Hematopoietic multipotent progenitor cell treated with erythropoietin and hydrocortisone succinate and interleukin-3 and kit ligand, for 8 days (in vitro differentiated cells): ENCODE measurements at regions not wholly inside any gene's neighbourhood (a gene's known extent, or its start where the extent isn't known, plus 50 kb on each side); places are given as distances from the start of the nearest gene placed in this dataset.

Experiments used
- DNase-seq: peaks from one replicate; pipeline ENCODE4 v3.0.0-alpha.2; 2015

DNA sequence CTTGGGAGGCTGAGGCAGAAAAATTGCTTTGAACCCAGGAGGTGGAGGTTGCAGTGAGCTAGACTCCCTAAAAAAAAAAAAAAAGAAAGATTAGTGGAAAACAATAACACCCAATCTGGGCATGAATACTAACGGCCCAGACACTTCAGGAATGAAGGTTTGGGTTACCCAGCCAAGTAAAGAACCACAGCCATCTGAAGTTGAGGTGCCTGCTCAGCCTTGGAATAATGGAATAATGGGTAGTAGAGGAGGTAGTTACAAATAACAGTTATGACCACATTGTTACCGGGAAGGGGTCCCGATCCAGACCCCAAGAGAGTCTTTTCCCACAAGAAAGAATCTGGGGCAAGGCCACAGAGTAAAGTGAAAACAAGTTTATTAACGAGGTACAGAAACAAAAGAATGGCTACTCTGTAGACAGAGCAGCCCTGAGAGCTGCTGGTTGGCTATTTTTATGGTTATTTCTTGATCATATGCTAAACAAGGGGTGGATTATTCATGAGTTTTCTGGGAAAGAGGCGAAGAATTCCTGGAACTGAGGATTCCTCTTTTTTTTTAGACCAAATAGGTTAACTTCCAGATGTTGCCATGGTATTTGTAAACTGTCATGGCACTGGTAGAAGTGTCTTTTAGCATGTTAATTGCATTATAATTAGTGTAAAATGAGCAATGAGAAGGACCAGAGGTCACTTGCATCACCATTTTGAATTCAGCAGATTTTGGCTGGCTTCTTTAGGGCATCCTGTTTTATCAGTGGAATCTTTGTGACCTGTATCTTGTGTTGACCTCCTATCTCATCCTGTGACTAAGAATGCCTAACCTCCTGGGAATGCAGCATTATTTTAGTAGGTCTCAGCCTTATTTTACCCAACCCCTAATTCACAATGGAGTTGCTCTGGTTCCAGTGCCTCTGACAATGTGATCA lies 96.2 kb upstream of the HAAO start:
- DNase-seq, result no peak

DNA sequence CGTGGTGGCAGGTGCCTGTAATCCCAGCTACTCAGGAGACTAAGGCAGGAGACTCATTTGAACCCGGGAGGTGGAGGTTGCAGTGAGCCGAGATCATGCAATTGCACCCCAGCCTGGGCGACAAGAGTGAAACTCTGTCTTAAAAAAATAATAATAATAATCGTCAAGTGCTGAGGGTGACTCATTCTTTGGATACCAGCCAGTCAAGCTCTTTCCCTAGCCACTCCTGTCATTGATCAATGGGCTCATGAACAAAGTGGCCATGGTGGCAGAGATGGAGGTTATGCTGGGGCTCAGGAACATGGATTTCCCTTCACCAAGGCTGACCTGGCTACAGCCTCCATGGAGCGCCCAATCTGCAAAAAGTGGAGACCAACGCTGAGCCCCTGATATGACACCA lies 94.5 kb upstream of the HAAO start:
- DNase-seq, result no peak

DNA sequence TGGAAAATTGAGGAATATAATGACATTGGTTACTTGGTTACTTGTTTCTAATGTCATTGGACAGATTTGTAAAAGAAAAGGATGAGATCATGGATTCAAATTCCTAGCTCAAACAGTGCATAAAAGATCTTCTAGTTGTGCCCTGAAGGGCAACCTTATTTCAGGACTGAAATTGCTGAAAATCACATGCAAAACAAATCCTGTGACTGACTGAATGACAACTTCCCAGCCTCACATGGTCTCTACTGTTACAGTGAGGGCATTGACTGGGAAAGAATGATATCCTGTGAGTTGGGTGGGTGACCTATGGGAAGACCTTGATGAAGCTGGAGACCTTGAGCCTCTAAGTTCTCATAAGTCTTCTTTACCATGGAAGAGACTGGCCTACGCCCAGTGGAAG lies 90.4 kb upstream of the HAAO start:
- DNase-seq, result no peak

DNA sequence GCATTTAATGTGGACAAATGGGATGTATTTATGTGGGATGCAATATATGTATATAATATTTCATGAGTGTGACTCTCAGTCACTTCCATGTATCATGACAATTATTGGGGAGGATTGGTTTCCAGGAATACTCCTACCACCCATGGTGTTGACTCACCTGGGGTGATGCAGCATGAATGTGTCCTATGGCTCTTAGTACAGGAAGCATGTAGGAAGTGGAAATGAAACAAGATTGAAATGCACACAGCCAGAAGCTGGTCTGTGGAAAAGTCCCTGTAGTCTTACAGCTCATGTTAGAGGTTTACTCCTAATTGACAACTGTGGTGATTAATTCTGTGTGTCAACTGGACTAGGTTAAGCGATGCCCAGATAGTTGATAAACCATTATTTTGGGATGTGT lies 89.3 kb upstream of the HAAO start:
- no peak for DNase-seq

DNA sequence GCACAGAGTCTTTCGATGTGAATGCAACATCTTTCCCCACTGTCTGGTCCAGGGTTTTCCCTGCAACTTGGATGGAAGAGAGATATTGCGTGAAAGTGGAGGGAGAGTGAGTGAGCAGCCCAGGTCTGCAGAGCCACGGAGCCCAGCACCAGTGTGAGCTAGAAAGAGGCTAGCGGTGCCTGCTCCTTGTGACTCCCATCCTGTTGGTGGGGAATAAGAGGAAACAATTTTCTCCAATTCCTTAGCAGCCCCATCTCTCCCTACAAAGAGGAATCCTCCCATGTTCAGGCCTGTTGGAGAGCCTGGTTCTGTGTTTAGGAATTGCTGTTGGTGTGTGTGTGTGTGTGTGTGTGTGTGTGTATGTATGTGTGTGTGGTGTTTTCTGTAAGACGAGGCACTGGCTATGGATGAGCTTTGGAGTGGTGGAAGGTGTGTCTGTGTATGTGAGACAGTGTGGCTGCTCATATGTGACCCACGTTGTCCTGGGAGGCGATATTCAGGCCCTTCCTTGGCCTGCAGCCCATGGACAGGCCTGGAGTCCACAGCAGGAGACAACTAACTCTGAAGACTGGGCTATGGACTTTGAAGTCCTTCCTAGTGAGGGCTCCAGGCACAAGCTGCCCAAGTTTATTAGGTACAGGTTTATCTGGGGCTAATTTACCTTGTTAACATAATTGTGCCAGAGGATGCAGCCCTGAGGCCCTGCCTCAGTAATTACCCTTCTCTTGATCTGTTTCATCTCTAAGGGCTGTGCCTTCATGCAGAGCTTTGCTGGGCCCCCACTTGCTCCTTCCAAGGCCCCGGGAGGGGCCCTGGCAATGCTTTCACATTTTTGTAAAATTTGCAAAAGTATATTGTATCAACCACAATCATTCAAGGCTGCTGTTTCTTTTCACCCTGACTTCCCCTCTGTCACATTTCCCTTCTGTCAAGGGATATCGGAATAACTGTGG lies 88.6 kb upstream of the HAAO start:
- DNase-seq, result no peak

DNA sequence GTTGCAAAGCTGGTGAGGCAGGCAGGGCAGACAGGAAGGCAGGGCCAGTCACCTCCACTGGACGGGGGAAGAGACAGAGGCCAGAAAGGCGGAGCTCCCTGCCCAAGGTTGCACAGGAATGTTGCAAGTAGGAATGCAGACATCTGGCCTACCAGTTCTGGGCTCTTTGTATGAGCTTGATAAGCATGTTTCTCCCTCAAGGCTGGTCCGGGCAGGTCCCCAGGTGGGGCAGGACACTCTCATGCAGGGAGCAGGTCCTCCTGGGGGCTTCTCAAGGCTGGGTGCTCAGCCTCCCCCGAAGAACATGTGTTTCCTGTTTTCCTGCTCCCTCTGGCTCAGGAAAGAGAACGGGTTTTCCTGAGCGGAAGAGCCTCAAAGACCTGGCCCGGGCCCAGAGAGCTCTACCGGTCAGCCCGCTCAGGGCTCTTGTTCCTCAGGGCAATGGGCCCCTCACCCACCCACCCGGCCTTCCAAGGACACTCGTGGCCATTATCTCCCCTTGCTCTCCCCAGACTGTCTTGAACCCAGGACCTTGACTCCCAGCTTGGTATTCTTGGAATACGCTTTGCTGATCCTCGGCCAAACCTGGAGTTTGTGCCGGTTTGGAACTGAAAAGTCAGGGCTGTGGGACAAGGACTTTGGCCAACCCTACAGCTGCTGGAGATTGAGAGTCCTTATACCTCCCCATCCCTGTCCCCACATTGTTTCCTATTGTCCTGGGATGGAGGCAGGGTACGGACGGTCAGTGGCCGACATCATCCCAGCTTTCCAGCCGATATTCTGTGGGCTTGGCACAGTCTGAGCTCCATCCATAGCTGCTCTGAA lies 87.7 kb upstream of the HAAO start:
- no peak for DNase-seq

DNA sequence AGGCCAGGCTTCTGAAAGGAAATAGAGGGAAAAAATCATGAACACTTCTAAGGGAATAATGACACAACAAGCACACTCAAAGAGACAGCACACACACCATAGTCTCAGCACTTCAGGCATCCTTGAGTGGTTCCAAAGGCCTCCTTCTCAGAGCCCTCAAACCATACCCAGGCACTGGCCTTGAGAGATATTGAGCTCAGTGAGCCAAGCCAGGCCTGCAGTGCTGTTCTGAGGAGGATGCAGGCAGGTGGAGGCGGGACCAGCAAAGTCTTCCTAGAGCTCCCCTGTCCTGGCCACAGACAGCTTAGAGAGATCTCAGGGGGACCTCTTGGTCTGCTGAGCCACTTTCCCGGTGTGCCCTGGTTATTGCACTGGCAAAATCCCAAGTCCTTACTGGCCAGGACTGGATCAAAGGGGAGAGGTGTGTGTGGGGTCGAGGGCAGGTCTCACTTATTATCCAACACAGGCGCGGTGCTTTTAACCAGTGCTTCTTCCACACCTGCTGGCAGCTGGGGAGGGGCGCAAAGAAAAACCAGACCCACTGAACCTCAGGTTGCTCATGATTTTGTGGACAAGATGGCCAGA lies 86.8 kb upstream of the HAAO start:
- DNase-seq, result no peak

DNA sequence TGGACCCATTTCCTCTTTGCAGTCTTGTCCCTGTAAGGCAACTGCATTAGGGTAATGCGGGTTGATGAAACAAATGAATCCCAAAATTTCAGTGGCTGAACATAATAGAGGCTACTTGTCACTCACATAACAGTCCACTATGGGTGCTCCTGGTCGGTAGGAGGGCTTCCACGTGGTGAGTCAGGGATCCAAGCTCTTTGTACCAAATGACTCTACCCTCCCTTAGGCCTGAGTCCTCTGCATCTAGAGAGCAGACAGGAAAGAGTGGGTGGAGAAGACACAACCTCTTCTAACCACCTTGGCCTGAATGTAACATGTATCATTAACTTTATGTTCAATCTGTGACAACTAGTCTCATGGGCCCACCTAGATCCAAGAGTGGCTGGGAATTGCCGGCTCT lies 86.2 kb upstream of the HAAO start:
- DNase-seq, result no peak

DNA sequence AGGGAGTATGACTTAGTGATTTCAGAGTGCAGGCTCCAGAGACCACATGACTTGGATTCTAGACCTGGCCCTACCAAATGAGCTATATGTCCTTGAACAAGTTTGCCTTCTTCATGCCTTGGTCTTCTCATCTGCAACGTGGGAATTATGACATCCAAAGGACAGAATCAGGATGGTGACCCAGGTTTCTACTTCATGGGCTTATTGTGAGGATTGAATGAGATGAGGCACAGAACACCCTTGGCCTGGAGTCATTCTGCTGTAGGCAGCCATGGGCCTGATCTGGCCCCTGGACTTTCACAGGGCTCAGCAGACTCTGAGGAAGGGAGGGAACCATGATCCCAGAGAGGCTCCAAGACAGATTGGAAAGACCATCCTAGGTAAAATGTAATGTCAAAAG lies 85.6 kb upstream of the HAAO start:
- no peak for DNase-seq

DNA sequence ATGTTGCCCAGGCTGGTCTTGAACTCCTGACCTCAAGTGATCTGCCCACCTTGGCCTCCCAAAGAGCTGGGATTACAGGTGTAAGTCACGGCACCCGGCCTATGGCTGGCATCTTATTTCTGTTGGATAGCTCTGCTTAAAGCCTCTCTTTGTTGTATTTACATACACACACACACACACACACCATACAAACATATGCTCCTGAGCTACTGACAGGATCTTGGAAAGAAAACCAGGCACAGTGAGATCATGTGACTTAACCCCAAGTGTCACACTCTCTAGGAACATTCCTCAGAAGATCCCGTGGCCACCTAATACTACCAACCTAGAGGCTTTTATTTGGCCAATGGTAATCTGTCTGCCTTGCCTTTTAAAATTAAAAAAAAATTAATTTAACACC lies 85.1 kb upstream of the HAAO start:
- DNase-seq, result no peak

DNA sequence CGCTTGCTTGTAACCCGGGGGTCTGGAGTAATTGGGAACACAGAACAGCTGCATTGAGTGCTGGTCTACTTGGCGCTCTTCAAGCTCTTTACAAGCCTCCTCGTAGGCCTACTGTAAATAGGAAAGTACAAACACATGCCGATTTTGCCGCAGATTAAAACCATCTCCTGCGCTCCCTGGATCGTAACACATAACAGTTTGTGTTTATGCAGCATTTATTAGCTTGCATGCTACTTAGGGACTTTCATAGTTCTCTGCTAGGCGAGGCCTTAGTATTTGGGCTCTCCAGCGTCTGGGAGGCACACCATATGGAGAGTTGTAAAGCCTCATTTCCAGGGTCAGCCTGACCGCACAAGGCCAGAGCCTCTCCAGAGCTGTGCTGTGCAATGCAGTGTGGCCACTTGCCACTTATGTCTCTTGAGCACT lies 84.0 kb upstream of the HAAO start:
- no peak for DNase-seq

DNA sequence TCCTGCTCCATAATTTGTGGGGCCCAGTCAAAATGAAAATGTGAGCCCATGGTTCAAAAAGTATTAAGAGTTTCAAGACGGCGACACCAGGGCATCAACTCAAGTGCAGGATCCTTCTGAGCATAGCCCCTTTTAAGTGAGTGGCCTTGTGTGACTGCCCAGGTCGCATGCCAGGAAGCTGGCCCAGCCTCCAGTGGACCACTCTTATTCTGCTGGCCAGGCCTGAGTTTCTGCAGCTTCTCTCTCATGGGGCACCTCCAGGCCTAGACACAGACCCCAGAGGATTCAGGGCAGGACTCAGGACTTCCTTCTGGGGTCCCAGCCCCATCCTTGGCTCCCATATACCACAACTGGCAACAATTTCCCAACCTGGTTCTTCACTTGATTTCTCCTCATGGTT lies 83.5 kb upstream of the HAAO start:
- DNase-seq, result no peak

DNA sequence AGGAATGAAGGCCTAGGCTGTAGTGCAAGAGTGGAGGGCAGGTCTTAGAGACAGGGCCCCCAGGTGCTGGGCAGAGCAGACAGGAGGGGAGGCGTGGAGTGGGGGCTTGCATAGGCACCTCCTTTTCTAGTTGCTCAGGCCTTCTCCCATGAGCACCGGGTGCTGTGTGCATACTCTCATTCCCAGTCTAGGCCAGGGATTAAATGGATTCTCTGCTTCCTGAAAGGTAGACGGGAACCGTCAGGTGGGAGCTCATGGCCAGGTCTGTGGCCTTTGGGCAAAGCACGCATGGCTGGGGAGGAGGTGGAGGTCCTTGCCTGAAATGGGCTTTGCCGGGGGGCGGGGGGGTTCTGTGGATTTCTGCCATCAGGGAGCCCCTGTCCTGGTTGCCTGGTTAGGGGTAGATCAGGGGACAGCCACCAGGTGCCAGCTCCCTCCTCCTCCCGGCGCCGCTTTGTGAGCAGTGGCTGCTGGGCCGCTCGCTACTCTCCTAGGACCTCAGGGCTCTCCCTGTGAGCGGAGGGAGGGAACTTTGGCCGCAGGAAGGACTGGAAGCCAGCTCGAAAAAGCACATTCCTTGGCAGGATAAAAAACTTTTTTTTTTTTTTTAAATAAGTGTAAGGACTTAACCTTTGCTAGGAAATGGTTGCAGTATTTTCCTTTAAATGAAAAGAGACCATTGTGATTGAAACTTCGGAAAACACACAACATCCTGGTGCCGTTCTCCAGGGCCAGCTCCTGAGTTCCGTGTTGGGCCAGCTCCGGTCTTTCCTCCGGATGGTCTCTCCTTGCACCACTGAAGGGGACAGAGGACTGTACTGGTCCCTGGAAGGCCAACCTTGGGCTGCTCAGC lies 82.8 kb upstream of the HAAO start:
- DNase-seq, result no peak

DNA sequence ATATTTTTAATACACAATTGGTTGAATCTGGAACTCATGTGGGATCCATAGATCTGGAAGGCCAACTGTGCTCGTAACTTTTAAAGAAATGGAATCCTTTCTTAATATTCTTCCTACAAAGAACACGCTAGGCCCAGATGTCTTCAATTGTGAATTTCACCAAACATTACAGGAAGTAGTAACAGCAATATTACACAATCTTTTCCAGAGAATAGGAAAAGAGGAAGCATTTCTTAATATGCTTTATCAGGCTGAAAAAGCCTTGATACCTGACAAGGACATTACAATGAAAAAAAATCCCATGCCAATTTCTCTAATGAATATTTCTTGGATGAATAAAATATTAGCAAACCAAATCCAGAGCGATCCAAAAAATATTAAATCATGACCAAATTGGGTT lies 80.3 kb upstream of the HAAO start:
- DNase-seq, result no peak

DNA sequence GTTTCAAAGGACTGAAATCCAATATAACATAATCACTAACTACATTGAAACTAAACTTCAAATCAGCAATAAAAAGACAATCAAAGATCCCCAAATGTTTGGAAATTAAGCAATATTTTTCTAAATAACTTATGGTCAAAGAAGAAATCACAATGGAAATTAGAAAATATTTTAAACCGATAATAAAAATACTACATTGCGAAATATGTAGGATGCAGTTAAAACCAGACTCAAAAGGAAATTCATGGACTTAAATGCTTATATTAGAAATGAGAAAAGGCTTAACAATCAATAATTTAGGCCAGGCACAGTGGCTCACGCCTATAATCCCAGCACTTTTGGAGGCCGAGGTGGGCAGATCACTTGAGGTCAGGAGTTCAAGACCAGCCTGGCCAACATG lies 79.0 kb upstream of the HAAO start:
- no peak for DNase-seq

DNA sequence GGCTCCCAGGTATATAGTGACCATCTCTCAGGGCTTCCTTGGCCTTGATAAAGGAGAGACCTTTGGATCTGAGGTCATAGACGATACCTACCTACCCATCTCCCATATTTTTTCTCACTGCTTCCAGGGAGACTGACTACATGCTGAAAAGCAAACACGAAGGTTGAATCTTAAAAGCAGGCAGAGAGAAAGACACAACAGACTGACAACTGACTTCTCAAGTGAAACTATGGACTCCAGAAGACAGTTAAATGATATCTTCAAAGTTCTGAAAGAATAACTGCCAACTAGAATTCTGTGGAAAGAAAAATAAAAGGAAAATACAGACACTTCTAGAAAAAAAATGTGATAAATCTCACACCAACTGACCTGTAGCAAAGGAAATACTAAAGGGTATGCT lies 76.5 kb upstream of the HAAO start:
- DNase-seq, result no peak

DNA sequence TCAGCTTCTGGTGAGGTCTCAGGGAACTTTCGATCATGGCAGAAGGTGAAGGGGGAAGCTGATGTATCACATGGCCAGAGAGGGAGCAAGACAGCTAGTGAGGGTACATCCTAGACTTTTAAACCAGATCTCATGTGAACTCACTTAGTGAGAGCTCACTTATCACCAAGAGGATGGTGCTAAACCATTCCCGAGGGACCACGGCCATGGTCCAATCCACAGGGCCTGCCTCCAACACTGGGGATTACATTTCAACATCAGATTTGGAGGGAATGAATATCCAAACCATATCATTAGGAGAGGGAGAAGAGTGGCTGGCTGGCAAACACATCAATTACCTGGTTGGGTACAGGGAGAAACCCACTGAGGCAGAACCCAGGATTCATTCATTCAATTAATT lies 75.7 kb upstream of the HAAO start:
- DNase-seq, result no peak

DNA sequence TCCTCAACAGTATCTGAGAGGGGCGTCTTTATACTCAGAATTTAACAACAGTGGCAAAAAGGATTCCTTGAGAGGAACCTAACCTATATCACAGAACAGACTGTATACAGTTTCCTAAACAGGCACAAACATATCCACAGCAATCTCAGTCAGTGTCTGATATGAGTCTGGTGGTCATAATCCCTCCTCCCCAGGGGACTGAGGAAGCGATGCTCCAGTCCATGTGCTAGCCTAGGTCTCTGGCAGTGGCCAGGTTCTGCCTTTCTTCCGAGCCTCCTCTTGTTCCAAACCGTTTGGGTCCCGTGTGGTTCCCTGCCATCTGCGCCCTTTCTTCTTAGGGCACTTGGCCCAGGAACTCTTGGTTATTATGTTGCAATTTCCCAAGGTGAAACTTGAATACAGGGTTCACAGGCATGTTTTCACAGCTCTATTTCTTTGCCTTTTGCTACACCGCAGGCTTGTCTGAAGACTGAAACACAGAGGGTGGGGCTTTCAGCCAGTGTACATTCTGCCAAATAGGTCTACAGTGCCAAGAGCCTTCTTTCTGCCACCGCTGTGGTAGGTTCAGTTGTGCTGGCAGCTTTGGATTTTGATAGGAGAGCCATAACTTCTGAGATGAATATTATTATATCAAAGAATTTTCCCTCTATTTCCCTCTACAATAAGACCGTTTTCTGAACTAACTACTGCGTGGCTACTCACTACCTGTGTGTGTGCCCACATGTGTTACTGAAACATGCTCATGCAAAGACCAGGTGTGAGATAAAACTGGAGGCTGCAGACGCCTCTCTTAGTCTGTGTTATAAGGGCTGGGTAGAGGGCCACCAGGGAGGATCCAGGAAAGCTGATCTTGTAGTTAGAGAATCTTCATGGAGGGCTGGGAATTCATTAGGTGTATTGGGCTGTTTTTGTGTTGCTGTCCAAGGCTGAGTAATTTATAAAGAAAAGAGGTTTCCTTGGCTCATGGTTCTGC lies 75.0 kb upstream of the HAAO start:
- no peak for DNase-seq

DNA sequence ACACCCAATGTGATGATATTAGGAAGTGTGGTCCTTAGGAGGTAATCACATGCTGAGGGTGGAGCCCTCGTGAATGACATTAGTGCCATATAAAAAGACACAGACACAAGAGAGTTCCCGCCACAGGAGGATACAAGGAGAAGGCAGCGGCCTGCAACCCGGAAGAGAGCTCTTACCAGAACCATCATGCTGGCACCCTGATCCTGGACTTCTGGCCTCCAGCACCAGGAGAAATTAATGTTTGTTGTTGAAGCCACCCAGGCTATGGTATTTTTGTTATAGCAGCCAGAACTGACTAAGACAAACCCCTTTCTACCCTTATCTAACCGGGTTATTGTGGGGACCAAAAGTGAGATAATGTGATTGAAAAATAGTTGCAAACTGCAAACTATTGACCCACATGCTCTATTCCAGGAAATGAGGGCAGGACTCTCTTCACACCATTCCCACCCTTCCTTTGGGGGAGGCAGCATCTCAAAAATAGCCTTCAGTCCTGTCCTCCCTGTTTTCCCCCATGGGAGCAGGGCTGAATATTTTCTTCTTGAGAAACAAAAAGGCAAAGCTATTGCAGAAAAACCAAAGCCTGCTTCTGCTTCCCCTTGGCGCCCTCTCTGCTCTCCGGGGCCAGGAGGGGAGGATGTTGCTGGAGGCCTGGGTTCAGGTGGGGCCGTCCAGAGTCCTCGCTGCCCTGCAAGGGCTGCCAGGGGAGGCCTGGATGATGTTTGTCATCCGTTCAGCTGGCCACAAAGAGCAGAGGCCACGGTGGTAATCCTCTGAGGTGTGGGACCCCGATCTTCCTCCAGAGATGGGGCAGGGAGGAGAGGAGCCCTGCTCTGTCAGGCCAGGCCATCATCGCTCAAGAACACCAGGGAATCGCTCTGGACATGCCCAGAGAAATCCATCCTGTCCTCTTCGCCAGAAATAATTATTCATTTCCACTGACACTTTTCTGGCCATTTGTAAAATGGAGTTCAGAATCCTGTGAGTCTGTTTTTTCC lies 73.8 kb upstream of the HAAO start:
- DNase-seq, result no peak
